ENCODE measurements at regions not wholly inside any gene's neighbourhood (a gene's known extent, or its start where the extent isn't known, plus 50 kb on each side); places are given as distances from the start of the nearest gene placed in this dataset.

DNA sequence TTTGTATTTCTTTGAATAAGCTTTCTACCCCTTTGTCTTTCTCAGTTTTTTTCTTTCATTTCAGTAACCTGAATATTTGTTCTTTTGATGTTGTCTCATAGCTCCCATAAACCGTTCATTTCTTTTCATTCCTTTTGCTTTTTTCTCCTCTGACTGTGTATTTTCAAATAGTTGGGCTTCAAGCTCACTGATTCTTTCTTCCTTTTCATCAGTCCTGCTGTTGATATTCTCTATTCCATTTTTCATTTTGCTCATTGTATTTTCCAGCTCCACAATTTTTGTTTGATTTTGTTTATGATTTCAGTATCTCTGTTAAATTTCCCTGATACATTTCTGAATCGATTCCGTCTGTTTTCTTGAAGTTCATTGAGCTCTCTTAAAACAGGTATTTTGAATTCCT is 129.6 kb upstream of the NUDT6 start:
- Histone ChIP-seq H3K27me3 (no peaks in the 10 kb centered on the region), H3K36me3 (peaks cover 0 to 14% (median 0%) of the 10 kb centered on the region in 3 donors), H3K4me3 (no peak overlapping the region), H3K4me1 (no peaks in the 10 kb centered on the region), H3K27ac (no peak overlapping the region), H3K9me3 (peaks cover 0 to 30% (median 13%) of the 10 kb centered on the region in 3 donors)
- intact Hi-C loops (cut with DNase I): no loop called here
- TF ChIP-seq, protein P1, sequence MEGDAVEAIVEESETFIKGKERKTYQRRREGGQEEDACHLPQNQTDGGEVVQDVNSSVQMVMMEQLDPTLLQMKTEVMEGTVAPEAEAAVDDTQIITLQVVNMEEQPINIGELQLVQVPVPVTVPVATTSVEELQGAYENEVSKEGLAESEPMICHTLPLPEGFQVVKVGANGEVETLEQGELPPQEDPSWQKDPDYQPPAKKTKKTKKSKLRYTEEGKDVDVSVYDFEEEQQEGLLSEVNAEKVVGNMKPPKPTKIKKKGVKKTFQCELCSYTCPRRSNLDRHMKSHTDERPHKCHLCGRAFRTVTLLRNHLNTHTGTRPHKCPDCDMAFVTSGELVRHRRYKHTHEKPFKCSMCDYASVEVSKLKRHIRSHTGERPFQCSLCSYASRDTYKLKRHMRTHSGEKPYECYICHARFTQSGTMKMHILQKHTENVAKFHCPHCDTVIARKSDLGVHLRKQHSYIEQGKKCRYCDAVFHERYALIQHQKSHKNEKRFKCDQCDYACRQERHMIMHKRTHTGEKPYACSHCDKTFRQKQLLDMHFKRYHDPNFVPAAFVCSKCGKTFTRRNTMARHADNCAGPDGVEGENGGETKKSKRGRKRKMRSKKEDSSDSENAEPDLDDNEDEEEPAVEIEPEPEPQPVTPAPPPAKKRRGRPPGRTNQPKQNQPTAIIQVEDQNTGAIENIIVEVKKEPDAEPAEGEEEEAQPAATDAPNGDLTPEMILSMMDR (IDR thresholded peaks at IDR 0.05): no peak
- TF ChIP-seq POLR2A (IDR thresholded peaks at IDR 0.05): no peak
- WGBS, 2 donors: 96 to 98% methylated on average over 3 of the region's 3 CpGs
- no peak for DNase-seq

DNA sequence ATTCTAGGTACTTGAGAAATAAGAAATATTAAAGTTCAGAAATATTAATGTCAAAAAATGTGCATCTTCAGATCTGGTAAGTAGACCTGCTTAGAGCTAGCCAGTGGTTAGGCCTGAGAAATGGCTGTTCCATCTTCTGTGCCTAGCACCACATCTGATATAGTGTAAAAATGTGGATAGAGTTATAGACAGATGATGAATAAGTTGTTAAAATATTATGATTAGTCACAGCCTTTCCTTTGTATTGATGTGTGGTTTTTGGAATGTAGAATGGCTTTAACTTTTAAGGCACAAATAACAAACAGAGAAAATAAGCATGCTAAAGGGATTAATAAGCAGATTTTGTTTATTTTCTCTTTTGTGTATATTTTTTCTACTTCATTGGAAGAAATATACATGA is 133.5 kb upstream of the NUDT6 start:
- H3K27ac ChIP-seq: no peak overlapping the region
- TF ChIP-seq, protein P1 (IDR thresholded peaks at IDR 0.05): no peak
- peaks cover 0 to 33% (median 0%) of the 10 kb centered on the region in 3 donors for H3K36me3 ChIP-seq
- no peaks in the 10 kb centered on the region for H3K27me3 ChIP-seq
- intact Hi-C loops (cut with DNase I): no loop called here
- no peaks in the 10 kb centered on the region for H3K4me1 ChIP-seq
- DNase-seq: no peak
- H3K9me3 ChIP-seq: peaks cover 0 to 17% (median 9%) of the 10 kb centered on the region in 3 donors
- H3K4me3 ChIP-seq: no peak overlapping the region

DNA sequence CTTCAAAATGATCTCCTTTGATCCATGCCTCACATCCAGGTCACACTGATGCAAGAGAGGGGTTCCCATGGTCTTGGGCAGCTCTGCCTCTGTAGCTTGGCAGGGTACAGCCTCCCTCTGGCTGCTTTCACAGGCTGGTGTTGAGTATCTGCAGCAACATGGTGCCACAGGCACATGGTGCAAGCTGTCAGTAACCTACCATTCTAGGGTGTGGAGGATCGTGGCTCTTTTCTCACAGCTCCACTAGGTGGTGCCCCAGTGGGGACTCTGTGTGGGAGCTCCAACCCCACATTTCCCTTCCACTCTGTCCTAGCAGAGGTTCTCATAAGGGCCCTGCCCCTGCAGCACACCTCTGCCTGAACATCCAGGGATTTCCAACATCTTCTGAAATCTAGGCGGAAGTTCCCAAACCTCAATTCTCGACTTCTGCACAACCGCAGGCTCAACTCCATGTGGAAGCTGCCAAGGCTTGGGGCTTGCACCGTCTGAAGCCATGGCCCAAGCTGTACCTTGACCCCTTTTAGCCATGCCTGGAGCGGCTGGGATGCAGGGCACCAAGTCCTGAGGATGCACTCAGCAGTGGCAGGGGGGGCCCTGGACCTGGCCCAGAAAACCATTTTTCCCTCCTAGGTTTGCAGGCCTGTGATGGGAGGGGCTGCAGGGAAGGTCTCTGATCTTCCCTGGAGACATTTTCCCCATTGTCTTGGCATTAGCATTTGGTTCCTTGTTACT is 137.8 kb upstream of the NUDT6 start:
- TF ChIP-seq, protein P1 (IDR thresholded peaks at IDR 0.05): no peak
- TF ChIP-seq POLR2A (IDR thresholded peaks at IDR 0.05): no peak
- H3K36me3 ChIP-seq: peaks cover 0 to 19% (median 0%) of the 10 kb centered on the region in 3 donors
- DNase-seq: no peak
- H3K9me3 ChIP-seq: no peaks in the 10 kb centered on the region
- H3K4me1 ChIP-seq: no peaks in the 10 kb centered on the region
- H3K4me3 ChIP-seq: no peak overlapping the region
- intact Hi-C loops (cut with DNase I): no loop called here
- no peak overlapping the region for H3K27ac ChIP-seq
- 94 to 100% methylated on average over 1 to 6 of the region's 6 CpGs for WGBS, 2 donors
- H3K27me3 ChIP-seq: no peaks in the 10 kb centered on the region

DNA sequence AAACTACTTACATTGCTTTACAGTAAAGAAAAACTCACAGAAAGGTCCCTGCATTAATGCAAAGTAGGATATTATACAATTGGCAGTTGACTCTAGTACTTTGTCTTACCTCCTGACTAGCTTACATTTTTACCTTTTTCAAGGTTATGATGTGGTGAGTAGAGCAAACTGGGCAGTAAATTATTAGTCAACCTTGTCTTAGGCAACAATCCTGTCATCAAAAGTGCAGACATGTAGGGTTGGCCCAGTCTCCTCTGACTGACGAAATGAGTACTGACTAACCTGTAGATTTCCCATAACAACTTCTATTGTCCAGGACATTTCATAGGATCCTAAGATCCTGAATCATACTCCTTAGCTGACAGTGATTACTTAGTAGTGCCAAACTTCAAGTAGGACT is 142.0 kb upstream of the NUDT6 start:
- intact Hi-C loops (cut with DNase I): no loop called here
- Histone ChIP-seq H3K27me3 (no peaks in the 10 kb centered on the region), H3K4me1 (no peaks in the 10 kb centered on the region), H3K4me3 (no peak overlapping the region), H3K36me3 (peaks cover 0 to 7% (median 0%) of the 10 kb centered on the region in 3 donors), H3K27ac (peak overlapping the region in 1 of 4 donors; percentile 13), H3K9me3 (no peaks in the 10 kb centered on the region)
- 46 to 50% methylated on average over 1 of the region's 1 CpG for WGBS, 2 donors
- TF ChIP-seq POLR2A (IDR thresholded peaks at IDR 0.05): no peak
- TF ChIP-seq, protein P1 (IDR thresholded peaks at IDR 0.05): no peak
- DNase-seq: no peak

DNA sequence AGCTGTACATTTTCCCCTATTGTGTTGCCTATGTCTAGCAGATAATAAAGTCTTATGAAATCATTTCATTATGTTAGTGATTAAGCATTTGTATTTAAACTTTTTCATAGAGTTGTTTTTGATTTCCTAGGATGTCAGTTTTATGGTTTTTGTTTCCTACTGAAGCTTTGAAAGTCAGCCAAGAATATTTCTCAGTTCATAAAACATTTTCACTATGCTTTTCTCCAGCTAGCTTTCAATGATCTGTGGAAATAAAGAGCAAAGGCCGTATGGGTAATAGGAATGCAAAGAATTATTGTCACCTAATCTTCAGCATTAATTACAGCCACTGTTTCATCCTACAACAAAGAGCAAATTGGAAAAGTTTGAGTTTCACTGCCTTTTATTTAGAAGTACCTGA is 145.7 kb upstream of the NUDT6 start:
- Histone ChIP-seq H3K4me3 (no peak overlapping the region), H3K27ac (no peak overlapping the region), H3K4me1 (no peaks in the 10 kb centered on the region), H3K27me3 (no peaks in the 10 kb centered on the region), H3K9me3 (no peaks in the 10 kb centered on the region), H3K36me3 (no peaks in the 10 kb centered on the region)
- 40 to 48% methylated on average over 1 of the region's 1 CpG for WGBS, 2 donors
- DNase-seq: no peak
- intact Hi-C loops (cut with DNase I): no loop called here
- TF ChIP-seq POLR2A (IDR thresholded peaks at IDR 0.05): no peak
- TF ChIP-seq, protein P1 (IDR thresholded peaks at IDR 0.05): no peak
